Type B pancreatic cell (in vitro differentiated cells): ENCODE measurements at regions not wholly inside any gene's neighbourhood (a gene's known extent, or its start where the extent isn't known, plus 50 kb on each side); places are given as distances from the start of the nearest gene placed in this dataset.

ENCODE experiments used
- DNase-seq: peaks from one replicate; pipeline ENCODE4 v3.0.0; 2021; ENCODE audit warnings: mixed read lengths; ENCODE audit not compliant: unreplicated experiment; ENCODE audit errors: extremely low spot score
- H3K27ac Mint-ChIP-seq: 2 replicates; pipeline ENCODE4 v1.8.0; 2021; ENCODE audit warnings: mild to moderate bottlenecking, mixed read lengths
- H3K27me3 Mint-ChIP-seq: 2 replicates; pipeline ENCODE4 v1.8.0; 2021; ENCODE audit warnings: mixed read lengths
- H3K36me3 Mint-ChIP-seq: 2 replicates; pipeline ENCODE4 v1.8.0; 2021; ENCODE audit warnings: mixed read lengths
- H3K4me1 Mint-ChIP-seq: one replicate; pipeline ENCODE4 v1.8.0; 2021; ENCODE audit warnings: mixed read lengths; ENCODE audit not compliant: unreplicated experiment
- H3K4me3 Mint-ChIP-seq: 2 replicates; pipeline ENCODE4 v1.8.0; 2021; ENCODE audit warnings: mild to moderate bottlenecking, mixed read lengths
- H3K9me3 Mint-ChIP-seq: 2 replicates; pipeline ENCODE4 v1.8.0; 2021; ENCODE audit warnings: mixed read lengths
- CTCF ChIP-seq: fragments of 200-600 bp; sonication (generic); conservative IDR thresholded peaks from 2 replicates; pipeline ENCODE4 v1.5.0; 2021; ENCODE audit warnings: antibody characterized with exemption, mild to moderate bottlenecking

- peaks cover 13% of the 10 kb centered on the region for H3K4me1 Mint-ChIP-seq
- H3K27ac Mint-ChIP-seq, result peak overlapping the region; percentile 23
- H3K36me3 Mint-ChIP-seq, result no peaks in the 10 kb centered on the region
- H3K27me3 Mint-ChIP-seq, result no peaks in the 10 kb centered on the region
- no peaks in the 10 kb centered on the region for H3K9me3 Mint-ChIP-seq
- H3K4me3 Mint-ChIP-seq, result peak overlapping the region; percentile 13
- TF ChIP-seq CTCF, result no peak
- no peak for DNase-seq
These were observed 365.7 kb upstream of the EPHA7 start for GRCh38 chr6:93784794-93785693.

- Mint-ChIP-seq H3K9me3 (no peaks in the 10 kb centered on the region), H3K27ac (no peak overlapping the region), H3K27me3 (no peaks in the 10 kb centered on the region), H3K4me3 (no peak overlapping the region), H3K36me3 (no peaks in the 10 kb centered on the region), H3K4me1 (peaks cover 10% of the 10 kb centered on the region)
- no peak for TF ChIP-seq CTCF
- no peak for DNase-seq
These were observed 359.9 kb upstream of the EPHA7 start for GRCh38 chr6:93779086-93779841.

GRCh38 chr6:93759190-93759589, 339.8 kb upstream of the EPHA7 start:
- Mint-ChIP-seq H3K4me1 (no peaks in the 10 kb centered on the region), H3K4me3 (no peak overlapping the region), H3K9me3 (peaks cover 2% of the 10 kb centered on the region), H3K27me3 (no peaks in the 10 kb centered on the region), H3K27ac (no peak overlapping the region), H3K36me3 (no peaks in the 10 kb centered on the region)
- no peak for DNase-seq
- TF ChIP-seq CTCF, result no peak

- Mint-ChIP-seq H3K9me3 (peaks cover 4% of the 10 kb centered on the region), H3K4me3 (no peak overlapping the region), H3K36me3 (no peaks in the 10 kb centered on the region), H3K27me3 (no peaks in the 10 kb centered on the region), H3K4me1 (no peaks in the 10 kb centered on the region), H3K27ac (no peak overlapping the region)
- no peak for TF ChIP-seq CTCF
- DNase-seq, result no peak
These were observed 332.6 kb upstream of the EPHA7 start for GRCh38 chr6:93751969-93752368.

- Mint-ChIP-seq H3K27me3 (no peaks in the 10 kb centered on the region), H3K4me3 (no peak overlapping the region), H3K9me3 (peaks cover 4% of the 10 kb centered on the region), H3K27ac (no peak overlapping the region), H3K36me3 (no peaks in the 10 kb centered on the region), H3K4me1 (no peaks in the 10 kb centered on the region)
- TF ChIP-seq CTCF, result no peak
- DNase-seq, result no peak
These were observed 330.6 kb upstream of the EPHA7 start for GRCh38 chr6:93749930-93750329.
